Stimulated activated naive CD8-positive, alpha-beta T cell treated with anti-CD3 and anti-CD28 coated beads, Interleukin-15, Interleukin-2, amounts not matched to agents 100 ng/mL and 50 ng/mL, for 24 hours (primary cell): ENCODE measurements at regions not wholly inside any gene's neighbourhood (a gene's known extent, or its start where the extent isn't known, plus 50 kb on each side); places are given as distances from the start of the nearest gene placed in this dataset.
"Not testable (repeated sequence)": the region's sequence is repeated elsewhere in the genome, so short reads cannot be mapped to it uniquely, and the experiment has no call there.

ENCODE experiments used
- H3K27ac Mint-ChIP-seq: one replicate; pipeline ENCODE4 v1.8.0; 2021; ENCODE audit warnings: mild to moderate bottlenecking, mixed read lengths
- H3K27me3 Mint-ChIP-seq: one replicate; pipeline ENCODE4 v1.8.0; 2021; ENCODE audit warnings: mixed read lengths
- H3K36me3 Mint-ChIP-seq: one replicate; pipeline ENCODE4 v1.8.0; 2021; ENCODE audit warnings: low read depth, mixed read lengths
- H3K4me1 Mint-ChIP-seq: one replicate; pipeline ENCODE4 v1.8.0; 2021; ENCODE audit warnings: low read depth, mixed read lengths
- H3K4me3 Mint-ChIP-seq: one replicate; pipeline ENCODE4 v1.8.0; 2021; ENCODE audit warnings: mild to moderate bottlenecking, mixed read lengths
- H3K9me3 Mint-ChIP-seq: one replicate; pipeline ENCODE4 v1.8.0; 2021; ENCODE audit warnings: mixed read lengths

DNA sequence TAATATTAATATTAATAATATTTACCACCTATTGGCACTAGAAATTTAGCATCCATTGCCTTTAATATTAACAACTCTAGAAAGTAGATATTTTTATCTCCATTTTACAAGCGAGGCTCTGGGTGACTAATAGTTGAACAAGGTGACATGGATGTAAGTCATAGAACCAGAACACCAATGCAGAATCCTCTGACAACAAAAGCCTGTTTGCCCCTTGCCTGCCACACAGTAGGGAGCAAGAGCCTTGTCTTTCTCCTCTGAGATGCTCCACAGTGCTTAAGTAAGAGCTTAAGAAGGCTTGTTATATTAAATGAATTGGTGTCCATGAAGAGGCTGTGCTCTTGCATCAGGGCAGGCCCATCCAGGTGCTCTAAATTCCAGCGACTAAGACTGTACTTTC, 51.2 kb upstream of the LBX1 start:
- Mint-ChIP-seq H3K27me3 (peaks cover 46% of the 10 kb centered on the region), H3K36me3 (no peaks in the 10 kb centered on the region), H3K4me1 (no peaks in the 10 kb centered on the region)

DNA sequence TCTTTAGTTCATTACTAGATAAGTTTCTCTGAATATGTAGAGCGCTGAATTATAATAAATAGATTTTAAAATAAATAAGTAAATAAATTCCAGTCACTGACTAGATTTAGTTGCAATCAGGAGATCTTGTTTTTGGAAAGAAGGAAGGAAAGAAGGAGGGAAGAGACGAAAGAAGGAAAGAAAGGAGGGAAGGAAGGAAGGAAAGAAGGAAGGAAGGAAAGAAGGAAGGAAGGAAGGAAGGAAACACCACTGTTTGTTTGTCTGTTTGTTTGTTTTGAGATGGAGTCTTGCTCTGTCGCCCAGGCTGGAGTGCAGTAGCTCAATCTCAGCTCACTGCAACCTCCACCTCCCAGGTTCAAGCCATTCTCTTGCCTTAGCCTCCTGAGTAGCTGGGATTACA, 51.7 kb upstream of the LBX1 start:
- not testable (repeated sequence) for H3K9me3 Mint-ChIP-seq, H3K27ac Mint-ChIP-seq, H3K36me3 Mint-ChIP-seq, H3K4me3 Mint-ChIP-seq, H3K4me1 Mint-ChIP-seq
- H3K27me3 Mint-ChIP-seq: peaks cover 48% of the 10 kb centered on the region

More for the DNA sequence above, 51.2 kb upstream of the LBX1 start:
- H3K4me3 Mint-ChIP-seq: no peak overlapping the region
- H3K9me3 Mint-ChIP-seq: no peaks in the 10 kb centered on the region
- no peak overlapping the region for H3K27ac Mint-ChIP-seq

DNA sequence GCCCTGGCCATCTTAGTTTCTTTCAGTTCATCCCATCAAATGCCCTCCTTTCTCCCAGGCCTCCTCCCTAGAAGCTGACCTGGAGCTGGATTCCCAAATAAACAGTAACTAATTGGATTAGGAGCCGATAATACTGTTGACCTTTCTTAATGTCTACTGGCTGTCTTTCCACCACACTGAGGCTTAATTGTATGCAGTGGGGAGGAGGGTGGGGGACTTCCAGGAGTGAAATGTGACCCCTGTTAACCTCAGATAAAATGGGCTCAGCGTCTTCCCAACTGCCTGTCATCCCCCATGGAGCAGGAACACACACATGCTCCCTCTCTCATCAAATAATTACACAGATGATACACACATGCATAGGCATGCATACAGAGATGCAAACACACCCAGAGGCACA, 53.7 kb upstream of the LBX1 start:
- no peak overlapping the region for H3K4me3 Mint-ChIP-seq
- H3K27ac Mint-ChIP-seq: no peak overlapping the region
- H3K27me3 Mint-ChIP-seq: peaks cover 63% of the 10 kb centered on the region
- no peaks in the 10 kb centered on the region for H3K9me3 Mint-ChIP-seq
- H3K4me1 Mint-ChIP-seq: no peaks in the 10 kb centered on the region
- H3K36me3 Mint-ChIP-seq: no peaks in the 10 kb centered on the region

DNA sequence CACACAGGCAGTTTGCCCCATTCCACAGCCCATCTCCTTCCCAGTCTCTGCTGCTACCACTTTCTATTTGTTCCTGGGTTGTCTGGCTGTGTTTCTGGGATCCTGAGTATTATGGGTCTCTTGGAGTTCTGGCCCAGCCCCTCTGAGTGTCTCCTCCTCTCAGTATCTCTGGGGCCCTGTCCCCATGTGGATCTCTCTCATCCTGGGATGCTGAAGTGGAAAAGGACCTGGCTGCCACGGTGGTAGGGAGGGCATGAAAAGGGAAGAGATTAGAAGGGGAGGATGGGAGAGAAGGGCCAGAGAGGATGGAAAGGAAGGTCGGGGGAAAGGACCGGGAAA, 54.5 kb upstream of the LBX1 start:
- no peak overlapping the region for H3K27ac Mint-ChIP-seq
- no peaks in the 10 kb centered on the region for H3K9me3 Mint-ChIP-seq
- peaks cover 70% of the 10 kb centered on the region for H3K27me3 Mint-ChIP-seq
- no peaks in the 10 kb centered on the region for H3K36me3 Mint-ChIP-seq
- H3K4me3 Mint-ChIP-seq: no peak overlapping the region
- no peaks in the 10 kb centered on the region for H3K4me1 Mint-ChIP-seq

DNA sequence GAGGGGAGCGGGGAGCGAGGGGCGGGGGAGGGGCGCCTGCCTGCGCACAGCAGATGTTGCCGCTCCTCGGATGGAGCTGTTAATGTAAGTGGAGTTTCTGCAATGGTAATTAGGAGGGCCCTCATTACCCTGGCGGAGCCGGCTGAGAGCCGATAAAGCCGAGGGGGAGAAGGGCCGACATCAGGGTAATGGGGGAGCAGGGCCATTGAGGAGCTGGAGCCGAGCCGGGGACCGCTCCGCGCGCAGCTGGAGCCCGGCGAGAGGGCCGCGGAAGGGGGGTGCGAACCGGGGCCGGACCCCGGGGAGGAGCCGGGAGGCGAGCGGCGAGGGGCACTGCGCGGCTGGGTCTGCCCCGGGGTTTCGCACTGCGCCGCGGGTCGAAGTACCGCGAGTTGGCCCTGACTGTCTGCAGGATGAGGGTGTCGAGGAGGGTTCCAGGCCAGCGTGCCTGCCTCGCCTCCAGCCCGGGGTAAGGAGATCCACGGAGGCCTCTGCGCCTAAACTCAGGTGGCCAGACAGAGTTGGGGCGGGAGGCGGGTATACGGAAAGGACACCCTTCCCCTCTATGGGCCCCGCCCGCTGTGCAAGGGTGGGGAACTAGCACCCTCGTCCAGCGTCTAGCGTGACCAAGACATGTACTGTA, 55.0 kb upstream of the LBX1 start:
- no peak overlapping the region for H3K27ac Mint-ChIP-seq
- H3K9me3 Mint-ChIP-seq: no peaks in the 10 kb centered on the region
- no peaks in the 10 kb centered on the region for H3K4me1 Mint-ChIP-seq
- peaks cover 70% of the 10 kb centered on the region for H3K27me3 Mint-ChIP-seq
- H3K4me3 Mint-ChIP-seq: no peak overlapping the region
- no peaks in the 10 kb centered on the region for H3K36me3 Mint-ChIP-seq

DNA sequence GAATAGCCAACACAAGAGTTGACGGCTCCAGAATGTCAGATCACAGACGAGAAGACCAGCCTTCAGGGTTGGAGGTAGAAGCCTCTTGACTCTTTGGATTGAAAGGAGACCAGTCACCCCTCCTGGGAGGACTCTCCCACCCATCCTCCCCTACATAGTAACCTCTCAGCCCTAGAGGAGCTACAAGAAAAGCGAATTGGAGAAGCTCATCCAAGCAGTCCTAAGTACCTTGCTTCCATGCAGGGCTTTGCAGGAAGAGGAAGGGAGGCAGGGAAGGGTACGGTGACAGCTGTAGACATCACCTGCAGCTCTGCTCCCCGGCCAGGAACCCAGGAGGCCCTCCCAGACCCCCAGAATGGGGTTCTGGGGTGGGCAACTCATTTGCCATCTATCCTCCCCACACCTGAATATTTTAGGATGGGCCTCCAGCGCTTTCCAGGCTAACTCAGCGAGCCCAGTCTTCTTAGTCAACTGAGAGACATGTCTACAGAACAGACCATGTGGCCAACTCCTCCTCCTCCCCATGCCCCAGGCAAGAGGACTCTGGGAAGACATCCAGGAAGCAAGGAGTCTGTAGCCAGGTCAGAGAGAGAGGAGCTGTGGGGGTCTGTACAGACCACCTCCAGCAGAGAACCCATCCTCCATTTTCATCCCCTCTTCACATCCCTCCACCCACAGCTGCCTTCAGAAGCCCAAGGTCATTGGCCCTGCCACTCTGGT, 55.6 kb upstream of the LBX1 start:
- Mint-ChIP-seq H3K27ac (no peak overlapping the region), H3K9me3 (no peaks in the 10 kb centered on the region), H3K27me3 (peaks cover 76% of the 10 kb centered on the region), H3K36me3 (no peaks in the 10 kb centered on the region), H3K4me1 (no peaks in the 10 kb centered on the region), H3K4me3 (no peak overlapping the region)

DNA sequence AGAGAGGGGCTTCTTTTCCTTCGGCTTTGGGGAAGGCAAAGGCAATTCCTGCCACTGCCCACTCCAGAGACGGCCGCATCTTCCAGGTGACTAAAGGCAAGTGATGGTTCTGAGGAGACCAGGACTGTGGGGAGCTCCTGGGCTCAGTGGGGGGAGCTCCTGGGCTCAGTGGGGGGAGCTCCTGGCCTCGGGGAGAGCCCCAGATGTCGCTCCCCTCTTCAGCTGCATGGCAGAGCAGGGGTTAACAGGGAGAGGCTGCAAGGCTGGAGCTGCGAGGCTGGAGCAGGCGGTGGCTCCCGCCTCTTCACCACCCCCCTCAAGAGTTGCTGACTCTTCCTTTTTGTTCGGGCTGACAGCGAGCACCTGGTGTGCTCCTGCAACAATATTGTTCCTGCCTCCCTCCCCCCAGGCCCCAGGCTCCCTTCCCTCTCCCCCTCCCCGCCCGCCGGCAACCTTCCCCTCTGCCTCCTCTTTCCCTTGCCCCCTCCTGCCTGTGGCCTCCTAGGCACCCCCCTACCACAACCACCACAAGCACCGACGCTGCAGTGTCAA, 56.3 kb upstream of the LBX1 start:
- H3K27me3 Mint-ChIP-seq: peaks cover 83% of the 10 kb centered on the region
- no peaks in the 10 kb centered on the region for H3K9me3 Mint-ChIP-seq
- no peaks in the 10 kb centered on the region for H3K4me1 Mint-ChIP-seq
- H3K4me3 Mint-ChIP-seq: no peak overlapping the region
- no peaks in the 10 kb centered on the region for H3K36me3 Mint-ChIP-seq
- H3K27ac Mint-ChIP-seq: no peak overlapping the region

DNA sequence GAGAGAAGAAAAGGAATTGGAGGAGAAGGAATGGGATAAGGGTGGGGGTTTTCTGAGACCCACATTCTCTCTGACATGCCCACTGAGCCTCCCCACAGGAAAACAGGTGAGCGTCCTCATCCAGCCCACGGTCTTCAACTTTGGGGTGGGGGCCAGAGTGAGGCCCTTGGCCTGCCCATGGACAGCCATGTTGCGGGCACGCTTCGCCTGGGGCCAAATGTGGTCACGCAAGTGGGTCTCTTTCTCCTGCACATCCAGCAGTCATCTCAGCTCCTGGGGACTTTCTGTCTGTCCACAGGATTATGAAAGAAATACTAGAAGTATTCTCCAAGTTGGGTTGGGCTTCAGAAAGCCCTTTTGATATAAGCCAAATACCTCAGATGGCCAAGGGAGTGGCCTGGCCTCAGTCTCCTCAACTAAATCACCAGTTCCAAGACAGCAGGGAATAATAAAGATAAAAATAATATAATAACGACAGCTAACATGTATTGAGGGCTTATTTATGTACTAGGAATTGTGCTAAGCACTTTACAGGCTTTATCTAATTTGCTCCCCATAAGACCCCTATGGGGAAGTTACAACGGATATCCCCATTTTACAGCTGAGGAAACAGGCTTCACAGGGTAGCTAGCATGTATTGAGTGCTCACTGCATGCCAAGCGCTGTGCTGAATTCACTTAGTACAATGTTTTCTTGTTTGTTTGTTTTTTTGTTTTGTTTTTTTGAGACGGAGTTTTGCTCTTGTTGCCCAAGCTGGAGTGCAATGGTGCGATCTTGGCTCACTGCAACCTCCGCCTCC, 57.2 kb upstream of the LBX1 start:
- H3K4me1 Mint-ChIP-seq: peaks cover 3% of the 10 kb centered on the region
- H3K36me3 Mint-ChIP-seq: no peaks in the 10 kb centered on the region
- H3K27ac Mint-ChIP-seq: no peak overlapping the region
- peaks cover 82% of the 10 kb centered on the region for H3K27me3 Mint-ChIP-seq
- no peaks in the 10 kb centered on the region for H3K9me3 Mint-ChIP-seq
- H3K4me3 Mint-ChIP-seq: no peak overlapping the region

DNA sequence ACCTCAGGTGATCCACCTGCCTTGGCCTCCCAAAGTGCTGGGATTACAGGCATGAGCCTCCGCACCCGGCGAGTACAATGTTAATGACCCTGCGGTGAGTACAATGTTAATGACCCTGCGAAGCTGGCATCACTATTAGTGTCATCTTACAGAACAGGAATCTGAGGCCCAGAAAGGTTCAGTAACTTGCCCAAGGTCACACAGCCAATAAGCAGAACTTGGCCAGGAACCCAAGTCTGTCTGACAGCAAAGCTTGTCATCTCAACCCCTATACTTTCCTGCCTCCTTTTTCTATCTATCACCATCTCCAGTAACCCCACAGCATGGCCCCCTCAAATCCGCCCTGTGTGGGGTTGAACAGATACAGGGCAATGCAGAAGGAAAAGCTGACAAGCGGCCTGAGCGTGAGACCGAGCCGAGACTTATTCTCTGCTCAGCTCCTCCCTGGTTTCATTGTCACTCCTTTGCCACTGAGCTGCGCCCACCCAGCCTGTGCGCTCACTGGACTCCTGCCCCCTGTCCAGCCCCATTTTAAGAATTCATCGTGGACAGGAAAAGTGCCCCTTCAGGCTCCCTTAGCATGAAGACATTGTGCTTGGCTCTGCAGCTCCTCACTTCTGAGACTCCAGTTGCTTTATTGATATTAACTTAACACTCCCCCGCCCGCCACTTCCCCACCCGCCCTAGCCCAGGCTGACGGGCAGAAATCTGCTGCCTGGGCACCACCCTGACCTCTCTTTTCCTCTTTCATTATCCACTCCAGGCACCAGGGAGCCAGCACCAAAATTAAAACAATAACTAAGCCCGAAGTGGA, 58.1 kb upstream of the LBX1 start:
- Mint-ChIP-seq H3K4me3 (no peak overlapping the region), H3K36me3 (no peaks in the 10 kb centered on the region), H3K9me3 (no peaks in the 10 kb centered on the region), H3K27me3 (peaks cover 74% of the 10 kb centered on the region), H3K27ac (no peak overlapping the region), H3K4me1 (peaks cover 3% of the 10 kb centered on the region)

DNA sequence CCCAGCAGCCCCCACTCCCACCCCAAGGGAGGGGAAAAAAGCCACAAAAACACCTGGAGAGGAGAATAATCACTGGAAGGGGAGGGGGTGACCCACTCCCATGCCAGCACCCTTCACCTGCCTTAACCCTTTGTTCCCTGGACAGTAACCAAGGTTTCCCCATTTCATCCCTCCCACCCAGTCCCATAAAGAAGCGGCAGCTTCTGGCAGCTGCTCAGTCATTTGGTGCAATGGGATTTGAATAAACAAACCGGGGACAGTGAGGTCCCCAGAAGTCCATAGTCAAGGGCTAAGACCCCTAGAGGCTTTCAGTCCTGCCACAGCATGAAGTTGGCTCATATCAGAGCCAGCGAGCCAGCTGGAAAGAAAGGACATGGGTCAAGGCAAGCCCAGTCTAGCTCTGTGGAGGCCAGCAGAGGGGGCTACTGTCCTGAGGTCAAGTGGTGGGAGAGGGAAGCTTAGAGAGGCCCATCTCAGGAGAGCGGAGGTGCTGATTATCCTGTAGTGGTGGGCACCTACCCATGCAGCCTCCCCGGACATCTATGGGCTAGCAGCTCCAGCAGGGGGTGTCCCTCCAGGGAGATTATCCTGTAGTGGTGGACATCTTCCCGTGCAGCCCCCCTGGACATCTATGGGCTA, 58.9 kb upstream of the LBX1 start:
- Mint-ChIP-seq H3K4me1 (peaks cover 3% of the 10 kb centered on the region), H3K27me3 (peaks cover 68% of the 10 kb centered on the region)

DNA sequence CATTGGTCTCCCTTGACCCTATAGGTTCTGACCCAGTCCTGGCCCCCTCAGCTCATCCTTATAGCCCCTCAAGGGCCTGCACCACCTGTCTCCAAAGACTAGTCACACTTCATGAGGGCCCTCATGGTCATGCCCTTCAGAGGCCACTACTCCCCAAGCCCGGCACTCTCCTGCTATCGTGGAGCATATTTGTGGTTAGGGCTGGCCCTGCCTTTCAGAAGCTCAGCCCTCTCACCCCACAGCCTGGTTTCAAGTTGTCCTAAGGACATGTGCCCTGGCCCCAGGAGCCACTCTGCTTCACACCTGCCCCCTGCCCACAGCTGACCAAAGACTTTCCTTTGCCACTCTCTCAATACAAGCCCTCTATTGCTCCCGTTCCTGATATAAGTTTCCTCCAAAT, 60.3 kb upstream of the LBX1 start:
- Mint-ChIP-seq H3K36me3 (no peaks in the 10 kb centered on the region), H3K27me3 (peaks cover 71% of the 10 kb centered on the region), H3K4me3 (no peak overlapping the region), H3K4me1 (peaks cover 3% of the 10 kb centered on the region), H3K9me3 (no peaks in the 10 kb centered on the region), H3K27ac (no peak overlapping the region)

More for the DNA sequence above, 58.9 kb upstream of the LBX1 start:
- Mint-ChIP-seq H3K36me3 (no peaks in the 10 kb centered on the region), H3K4me3 (no peak overlapping the region), H3K27ac (no peak overlapping the region), H3K9me3 (no peaks in the 10 kb centered on the region)

DNA sequence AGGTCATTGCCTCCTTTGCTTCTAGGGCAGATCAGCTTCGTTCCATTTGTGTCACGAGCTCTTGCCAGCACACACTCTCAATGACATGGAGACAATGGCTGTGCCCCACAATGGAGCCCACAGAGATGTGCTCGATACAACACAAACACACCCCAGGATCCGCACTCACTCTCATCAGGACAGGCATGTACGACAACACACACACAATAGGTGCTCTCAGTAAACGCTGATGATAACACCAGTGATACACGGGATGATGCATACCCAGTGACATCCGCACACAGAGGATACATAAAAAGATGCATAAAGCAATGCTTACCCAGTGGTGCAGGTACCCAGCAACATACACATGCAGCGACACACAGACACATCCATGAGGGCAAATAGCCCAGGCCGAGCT, 61.2 kb upstream of the LBX1 start:
- peaks cover 68% of the 10 kb centered on the region for H3K27me3 Mint-ChIP-seq
- H3K36me3 Mint-ChIP-seq: no peaks in the 10 kb centered on the region
- H3K9me3 Mint-ChIP-seq: no peaks in the 10 kb centered on the region
- H3K4me1 Mint-ChIP-seq: peaks cover 3% of the 10 kb centered on the region
- no peak overlapping the region for H3K27ac Mint-ChIP-seq
- no peak overlapping the region for H3K4me3 Mint-ChIP-seq

DNA sequence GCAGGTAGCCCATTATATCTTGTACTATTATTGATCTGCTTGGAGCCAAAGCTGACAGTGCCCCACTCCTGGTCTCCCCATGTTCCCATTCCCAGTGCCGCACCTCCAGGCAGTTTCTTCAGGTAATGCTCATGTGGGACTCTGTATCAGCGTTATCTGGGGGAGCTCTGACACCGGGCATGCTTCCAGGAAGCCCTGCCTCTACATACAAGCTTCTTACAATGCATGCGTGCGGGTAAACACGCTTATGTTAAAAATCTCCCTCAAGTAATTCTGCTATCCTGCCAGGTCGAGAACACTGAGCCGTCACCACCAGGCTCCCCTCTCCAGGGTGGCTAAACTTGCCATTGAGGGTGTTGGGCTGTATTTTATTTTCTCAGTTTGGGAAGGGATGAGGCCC, 61.6 kb upstream of the LBX1 start:
- Mint-ChIP-seq H3K4me3 (no peak overlapping the region), H3K27ac (no peak overlapping the region), H3K36me3 (no peaks in the 10 kb centered on the region), H3K27me3 (peaks cover 71% of the 10 kb centered on the region), H3K9me3 (no peaks in the 10 kb centered on the region), H3K4me1 (peaks cover 3% of the 10 kb centered on the region)
